ENCODE measurements at regions not wholly inside any gene's neighbourhood (a gene's known extent, or its start where the extent isn't known, plus 50 kb on each side); places are given as distances from the start of the nearest gene placed in this dataset.

GRCh38 chr1:147077523-147077922, 94.7 kb downstream of the PRKAB2 start:
- no peak for TF ChIP-seq CEBPB (IDR thresholded peaks at IDR 0.05)
- no peak for TF ChIP-seq TCF12 (IDR thresholded peaks at IDR 0.05; ENCODE audit: low read depth)
- TF ChIP-seq, protein P1, sequence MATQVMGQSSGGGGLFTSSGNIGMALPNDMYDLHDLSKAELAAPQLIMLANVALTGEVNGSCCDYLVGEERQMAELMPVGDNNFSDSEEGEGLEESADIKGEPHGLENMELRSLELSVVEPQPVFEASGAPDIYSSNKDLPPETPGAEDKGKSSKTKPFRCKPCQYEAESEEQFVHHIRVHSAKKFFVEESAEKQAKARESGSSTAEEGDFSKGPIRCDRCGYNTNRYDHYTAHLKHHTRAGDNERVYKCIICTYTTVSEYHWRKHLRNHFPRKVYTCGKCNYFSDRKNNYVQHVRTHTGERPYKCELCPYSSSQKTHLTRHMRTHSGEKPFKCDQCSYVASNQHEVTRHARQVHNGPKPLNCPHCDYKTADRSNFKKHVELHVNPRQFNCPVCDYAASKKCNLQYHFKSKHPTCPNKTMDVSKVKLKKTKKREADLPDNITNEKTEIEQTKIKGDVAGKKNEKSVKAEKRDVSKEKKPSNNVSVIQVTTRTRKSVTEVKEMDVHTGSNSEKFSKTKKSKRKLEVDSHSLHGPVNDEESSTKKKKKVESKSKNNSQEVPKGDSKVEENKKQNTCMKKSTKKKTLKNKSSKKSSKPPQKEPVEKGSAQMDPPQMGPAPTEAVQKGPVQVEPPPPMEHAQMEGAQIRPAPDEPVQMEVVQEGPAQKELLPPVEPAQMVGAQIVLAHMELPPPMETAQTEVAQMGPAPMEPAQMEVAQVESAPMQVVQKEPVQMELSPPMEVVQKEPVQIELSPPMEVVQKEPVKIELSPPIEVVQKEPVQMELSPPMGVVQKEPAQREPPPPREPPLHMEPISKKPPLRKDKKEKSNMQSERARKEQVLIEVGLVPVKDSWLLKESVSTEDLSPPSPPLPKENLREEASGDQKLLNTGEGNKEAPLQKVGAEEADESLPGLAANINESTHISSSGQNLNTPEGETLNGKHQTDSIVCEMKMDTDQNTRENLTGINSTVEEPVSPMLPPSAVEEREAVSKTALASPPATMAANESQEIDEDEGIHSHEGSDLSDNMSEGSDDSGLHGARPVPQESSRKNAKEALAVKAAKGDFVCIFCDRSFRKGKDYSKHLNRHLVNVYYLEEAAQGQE (IDR thresholded peaks at IDR 0.05; ENCODE audit: low read depth) = no peak
- no peak for TF ChIP-seq EP300 (IDR thresholded peaks at IDR 0.05; ENCODE audit: borderline replicate concordance)
- no peak for TF ChIP-seq TAF1 (IDR thresholded peaks at IDR 0.05; ENCODE audit: low read depth)
- TF ChIP-seq YY1 (IDR thresholded peaks at IDR 0.05; ENCODE audit: low read depth) = no peak
- TF ChIP-seq USF1 (IDR thresholded peaks at IDR 0.05) = no peak
- no peak for TF ChIP-seq TEAD4 (IDR thresholded peaks at IDR 0.05)
- TF ChIP-seq CREB1 (IDR thresholded peaks at IDR 0.05; ENCODE audit: low read depth) = no peak
- TF ChIP-seq RAD21 (IDR thresholded peaks at IDR 0.05; ENCODE audit: low read depth) = no peak
- TF ChIP-seq, protein P2, sequence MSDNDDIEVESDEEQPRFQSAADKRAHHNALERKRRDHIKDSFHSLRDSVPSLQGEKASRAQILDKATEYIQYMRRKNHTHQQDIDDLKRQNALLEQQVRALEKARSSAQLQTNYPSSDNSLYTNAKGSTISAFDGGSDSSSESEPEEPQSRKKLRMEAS (IDR thresholded peaks at IDR 0.05) = no peak
- no peak for TF ChIP-seq FOXM1 (IDR thresholded peaks at IDR 0.05; ENCODE audit: borderline replicate concordance, low read depth)
- no peak for TF ChIP-seq EGR1 (IDR thresholded peaks at IDR 0.05)

Measured in Ishikawa (cell line).